ENCODE measurements at regions not wholly inside any gene's neighbourhood (a gene's known extent, or its start where the extent isn't known, plus 50 kb on each side); places are given as distances from the start of the nearest gene placed in this dataset.
"Not testable (repeated sequence)": the region's sequence is repeated elsewhere in the genome, so short reads cannot be mapped to it uniquely, and the experiment has no call there.

DNA sequence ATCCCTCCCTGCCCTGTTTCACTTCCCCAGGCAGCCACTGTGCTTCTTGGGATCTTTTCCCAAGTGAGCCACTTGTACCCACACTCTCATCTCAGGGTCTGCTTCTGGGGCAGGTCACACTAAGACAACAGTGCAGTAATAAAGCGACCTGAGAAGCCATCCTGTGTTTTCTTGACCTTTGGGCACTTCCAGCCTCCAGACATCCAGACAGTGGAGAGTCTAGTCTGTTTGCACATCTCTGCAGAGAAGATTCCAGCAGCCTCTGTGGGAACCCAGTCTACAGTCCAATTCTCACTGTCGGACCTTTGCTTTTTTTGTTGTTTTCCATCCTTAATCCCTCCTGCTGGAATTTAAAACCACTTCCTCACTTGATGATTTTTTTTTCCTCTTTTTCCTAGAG lies 50.3 kb upstream of the ATP6AP2 start:
- DNase-seq: no peak

- DNase-seq: no peak
Observed at GRCh38 chrX:40527543-40527942, 53.2 kb upstream of the ATP6AP2 start.

GRCh38 chrX:40526412-40526811 lies 54.4 kb upstream of the ATP6AP2 start:
- DNase-seq: no peak

GRCh38 chrX:40525901-40526300 lies 54.9 kb upstream of the ATP6AP2 start:
- DNase-seq: not testable (repeated sequence)

DNA sequence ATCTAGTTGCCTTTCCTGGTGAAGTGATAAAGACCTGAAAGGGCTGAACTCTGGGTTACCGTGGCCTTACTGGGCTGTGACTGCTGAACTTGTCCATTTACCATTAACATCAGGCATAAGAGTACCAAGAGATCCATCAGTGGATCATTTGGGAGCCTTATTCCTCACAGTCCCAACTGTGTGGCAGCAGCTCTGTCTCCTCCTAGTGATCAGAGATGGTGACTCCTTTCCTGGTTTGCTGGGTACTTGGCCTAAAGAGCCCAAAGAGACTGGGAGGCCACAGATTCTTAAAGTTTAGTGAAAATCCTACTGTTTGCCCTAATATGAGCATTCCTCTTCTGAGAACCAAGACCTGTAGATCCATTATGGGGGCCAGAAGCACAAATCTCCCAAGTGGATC lies 56.3 kb upstream of the ATP6AP2 start:
- no peak for DNase-seq

DNA sequence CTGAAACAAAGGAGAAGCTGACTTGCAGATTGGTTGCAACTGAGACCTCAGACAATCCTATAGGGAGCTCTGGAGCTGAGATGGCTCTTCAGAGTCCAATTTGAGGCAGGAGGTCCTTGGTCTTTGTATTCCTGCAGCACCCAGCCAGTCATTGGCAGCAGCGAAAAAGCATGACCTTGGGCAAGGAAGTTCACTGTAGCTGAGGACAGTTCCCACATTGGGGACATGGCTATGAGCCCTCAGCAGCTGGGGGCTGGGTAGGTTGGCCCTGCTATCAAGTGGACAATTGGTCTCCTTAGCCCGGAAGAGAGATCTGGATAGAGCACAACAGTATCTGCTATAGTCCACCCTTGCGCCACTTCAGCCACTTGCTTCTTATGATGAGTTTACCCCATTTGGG lies 56.9 kb upstream of the ATP6AP2 start:
- no peak for DNase-seq

- no peak for DNase-seq
Observed at GRCh38 chrX:40521868-40522450, 58.8 kb upstream of the ATP6AP2 start.

DNA sequence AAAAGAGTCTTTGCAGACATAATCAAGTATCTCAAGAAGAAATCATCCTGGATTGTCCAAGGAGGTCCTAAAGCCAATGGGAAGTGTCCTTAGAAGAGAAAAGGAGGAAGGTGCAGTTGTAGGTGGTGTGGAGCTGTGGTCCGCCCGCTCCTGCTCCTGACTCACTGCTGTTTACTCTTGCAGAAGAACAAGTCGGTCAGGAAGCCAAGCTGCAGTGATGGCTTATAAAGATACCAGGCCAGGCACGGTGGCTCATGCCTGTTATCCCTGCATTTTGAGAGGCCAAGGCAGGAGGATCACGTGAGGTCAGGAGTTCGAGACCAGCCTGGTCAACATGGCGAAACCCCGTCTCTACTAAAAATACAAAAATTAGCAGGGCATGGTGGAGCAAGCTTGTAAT lies 66.4 kb upstream of the ATP6AP2 start:
- no peak for DNase-seq

- DNase-seq: no peak
Observed at GRCh38 chrX:40513835-40514234, 66.9 kb upstream of the ATP6AP2 start.

- no peak for DNase-seq
Observed at GRCh38 chrX:40513012-40513411, 67.8 kb upstream of the ATP6AP2 start.

GRCh38 chrX:40511258-40511657 lies 69.5 kb upstream of the ATP6AP2 start:
- DNase-seq: no peak

- DNase-seq: no peak
Observed at GRCh38 chrX:40508560-40508959, 72.2 kb upstream of the ATP6AP2 start.

GRCh38 chrX:40506201-40506985 lies 74.4 kb upstream of the ATP6AP2 start:
- DNase-seq: no peak

- DNase-seq: no peak
Observed at GRCh38 chrX:40504801-40505605, 75.8 kb upstream of the ATP6AP2 start.

GRCh38 chrX:40503094-40503493 lies 77.7 kb upstream of the ATP6AP2 start:
- DNase-seq: no peak

GRCh38 chrX:40502688-40503087 lies 78.1 kb upstream of the ATP6AP2 start:
- DNase-seq: no peak

DNA sequence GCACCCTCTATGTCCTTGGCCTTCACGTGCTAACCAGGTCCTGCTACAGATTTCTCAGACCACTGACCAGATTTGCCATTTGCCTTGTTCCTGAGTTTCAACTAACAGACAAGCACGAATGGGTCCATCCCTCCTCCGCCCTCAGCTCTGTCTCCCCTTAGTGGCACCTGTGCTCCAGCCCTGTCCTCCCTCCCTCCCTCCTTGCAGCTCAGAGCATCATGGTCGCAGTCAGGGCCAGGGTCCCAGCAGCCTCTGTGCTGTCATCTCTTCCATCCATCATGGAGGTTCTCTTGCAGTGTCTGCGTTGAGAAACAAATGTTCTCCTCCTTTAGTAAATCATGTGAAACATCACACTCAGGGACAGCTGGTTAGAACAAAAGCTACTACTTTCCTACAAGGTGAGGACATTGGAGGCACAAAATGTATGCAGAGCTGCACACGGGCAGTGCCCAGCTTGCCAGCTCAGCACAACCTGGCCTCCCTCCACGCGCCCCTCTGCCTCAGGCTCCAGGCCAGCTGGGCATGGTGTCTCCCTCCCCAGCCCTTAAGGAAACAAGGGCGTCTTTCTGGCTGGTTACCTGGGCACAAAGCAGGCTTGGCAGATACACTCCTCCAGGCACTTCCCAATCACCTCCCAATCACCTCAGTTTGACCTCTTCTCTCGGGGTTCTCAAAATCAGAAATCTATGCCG lies 79.5 kb upstream of the ATP6AP2 start:
- DNase-seq: no peak

- DNase-seq: no peak
Observed at GRCh38 chrX:40496728-40497127, 84.0 kb upstream of the ATP6AP2 start.

DNA sequence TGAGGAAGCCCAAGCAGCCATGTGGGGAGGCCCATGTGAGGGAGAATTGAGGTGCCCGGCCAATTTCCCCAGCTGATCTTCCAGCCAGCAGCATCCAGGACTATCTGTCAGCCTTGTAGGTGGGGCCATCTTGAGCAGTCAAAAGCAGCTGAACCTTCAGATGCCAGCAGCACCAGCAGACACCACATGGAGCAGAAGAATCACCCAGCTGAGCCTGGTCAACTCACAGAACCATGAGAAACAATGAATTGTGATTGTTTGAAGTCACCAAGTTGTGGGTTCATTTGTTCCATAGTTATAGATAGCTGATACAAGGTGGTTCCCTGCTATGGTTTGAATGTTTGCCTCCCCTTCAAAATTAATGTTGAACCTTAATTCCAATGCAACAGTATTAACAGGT lies 85.1 kb upstream of the ATP6AP2 start:
- DNase-seq: no peak

GRCh38 chrX:40494005-40494404 lies 86.8 kb upstream of the ATP6AP2 start:
- DNase-seq: no peak

DNA sequence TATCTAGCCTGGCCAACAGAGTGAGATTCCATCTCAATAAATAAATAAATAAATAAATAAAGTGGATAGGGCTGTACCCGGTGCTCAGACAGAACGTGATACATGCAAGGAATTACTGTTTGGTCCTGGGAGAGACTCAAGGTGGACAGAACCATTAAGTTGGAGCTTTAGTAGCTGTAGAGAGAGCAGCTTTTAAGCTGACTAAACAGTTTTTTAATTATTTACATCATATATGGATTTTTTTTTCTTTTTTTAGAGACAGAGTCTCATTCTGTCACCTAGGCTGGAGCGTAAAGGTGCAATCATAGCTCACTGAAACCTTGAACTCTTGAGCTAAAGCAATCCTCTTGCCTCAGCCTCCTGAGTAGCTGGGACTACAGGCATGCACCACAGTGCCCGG lies 92.5 kb upstream of the ATP6AP2 start:
- no peak for DNase-seq

GRCh38 chrX:40485973-40486372 lies 94.8 kb upstream of the ATP6AP2 start:
- DNase-seq: no peak

DNA sequence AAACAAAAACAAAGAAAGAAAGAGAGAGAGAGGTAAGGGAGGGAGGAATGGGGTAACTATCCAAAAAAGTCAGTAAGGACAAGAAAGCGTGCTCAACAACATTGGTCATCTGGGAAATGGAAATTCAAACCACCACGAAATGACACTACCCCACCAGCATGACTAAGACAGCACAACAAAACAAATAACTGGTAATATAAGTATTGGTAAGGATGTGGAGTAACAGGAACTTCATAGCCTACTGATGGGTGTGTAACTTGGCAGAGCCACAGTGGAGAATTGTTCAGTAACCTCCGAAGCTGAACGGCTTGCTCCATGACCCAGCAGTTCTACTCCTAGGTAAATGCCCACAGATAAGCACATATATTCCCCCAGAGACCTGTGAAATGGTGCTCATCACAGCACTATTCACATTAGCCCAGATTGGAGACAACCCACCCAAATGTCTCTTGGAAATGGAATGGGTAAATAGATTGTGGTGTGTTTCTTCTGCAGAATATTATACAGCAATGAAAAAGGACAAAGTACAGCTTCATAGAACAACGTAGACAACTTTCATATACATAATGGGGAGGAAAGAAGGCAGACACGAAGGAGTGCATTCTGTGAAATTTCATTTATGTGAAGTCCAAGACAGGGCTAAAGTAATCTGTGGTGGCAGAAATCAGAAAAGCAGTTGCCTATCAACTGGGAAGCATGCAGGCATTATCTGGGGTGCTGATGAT lies 95.5 kb upstream of the ATP6AP2 start:
- no peak for DNase-seq

Data from stimulated activated CD4-positive, alpha-beta T cell treated with anti-CD3 and anti-CD28 coated beads, Interleukin-1b, Interleukin-23, amount 100 ng/mL, for 48 hours (primary cell).